ENCODE measurements at regions not wholly inside any gene's neighbourhood (a gene's known extent, or its start where the extent isn't known, plus 50 kb on each side); places are given as distances from the start of the nearest gene placed in this dataset.

DNA sequence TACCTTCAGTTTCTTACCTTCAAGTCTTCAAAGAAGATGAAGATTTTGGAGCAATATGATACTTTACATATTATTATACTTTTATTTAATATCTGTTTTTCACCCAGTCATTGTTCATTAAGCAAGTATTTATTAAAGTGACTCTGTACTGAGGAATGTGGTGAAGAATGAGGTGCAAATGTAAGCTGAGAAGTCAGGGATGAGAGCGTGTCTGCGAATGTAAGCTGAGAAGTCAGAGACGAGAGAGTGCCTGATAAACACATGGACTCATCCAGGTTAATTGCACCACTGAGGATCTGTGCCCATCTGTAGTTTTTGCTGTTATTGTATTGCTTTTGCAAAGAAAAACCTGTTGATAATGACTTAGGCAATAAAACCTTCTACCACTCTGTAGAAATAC is 211.9 kb upstream of the FAR2 start:
- no peak for DNase-seq (ENCODE audit: low read depth in 2 of 2)

DNA sequence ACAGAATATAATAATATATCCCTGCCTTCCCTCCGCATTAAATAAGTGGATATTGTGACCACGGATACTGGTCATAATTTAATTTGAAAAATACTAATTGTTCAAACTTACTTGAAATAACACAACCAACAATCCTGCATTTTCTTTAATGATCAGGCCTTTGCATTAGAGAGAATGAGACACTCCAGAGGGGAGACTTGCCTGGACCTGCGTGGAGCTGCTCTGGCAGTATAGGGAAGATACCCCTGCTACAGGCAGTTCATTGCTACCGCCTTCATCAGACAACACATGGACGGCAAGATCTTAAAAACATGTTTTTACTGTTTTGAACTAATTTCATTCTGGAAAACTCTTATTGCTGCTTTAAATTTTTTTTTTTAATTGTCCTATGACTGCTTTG is 211.0 kb upstream of the FAR2 start:
- no peak for DNase-seq (ENCODE audit: low read depth in 2 of 2)

DNA sequence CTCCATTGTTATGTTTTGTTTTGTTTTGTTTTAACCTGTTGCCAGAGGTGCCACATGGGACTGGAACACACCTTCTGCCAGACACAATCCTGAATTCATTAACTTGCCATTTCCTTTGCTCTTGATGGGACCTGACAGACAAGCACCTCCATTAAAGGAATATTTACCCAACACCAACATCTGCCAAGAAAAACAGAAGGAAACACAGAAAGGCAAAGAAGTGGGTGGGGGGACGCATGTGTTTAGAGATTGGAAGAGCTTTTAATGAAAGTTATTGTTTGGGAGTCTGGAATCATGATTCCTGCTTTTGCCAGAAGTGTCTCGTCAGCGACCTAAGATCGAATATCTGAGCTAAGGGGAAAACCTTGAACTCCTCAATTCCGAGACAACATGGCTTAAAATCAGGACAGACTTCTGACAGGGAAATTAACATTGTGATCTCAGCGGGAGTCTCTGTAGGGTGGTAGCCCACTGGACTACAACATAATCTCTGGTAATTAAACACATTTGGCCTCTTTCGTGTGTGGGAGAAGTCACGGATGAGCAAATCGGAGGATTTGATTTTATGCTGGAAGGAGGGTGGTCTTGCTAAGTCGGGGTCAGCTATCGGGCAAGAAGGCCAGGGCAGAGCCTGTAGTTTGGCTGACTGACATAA is 210.4 kb upstream of the FAR2 start:
- no peak for DNase-seq (ENCODE audit: low read depth in 2 of 2)

DNA sequence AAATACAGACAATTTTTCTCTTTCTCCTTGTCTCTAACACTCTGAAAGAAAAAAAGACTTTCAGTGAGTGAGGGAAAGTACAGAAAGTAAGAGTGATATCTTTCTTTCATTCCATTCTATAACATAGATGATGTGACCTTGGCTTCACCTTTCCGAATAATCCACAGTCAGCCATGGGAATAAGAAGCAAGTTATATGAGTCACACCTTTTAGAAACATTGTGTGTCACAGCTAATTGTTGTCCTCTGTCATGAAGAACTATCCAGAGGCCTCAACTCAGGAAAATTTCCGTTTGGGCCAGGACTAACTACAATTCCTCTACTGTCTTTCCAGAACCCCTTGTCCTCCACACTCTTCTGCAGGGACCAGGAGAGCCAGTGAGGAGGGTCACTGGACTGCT is 209.7 kb upstream of the FAR2 start:
- no peak for DNase-seq (ENCODE audit: low read depth in 2 of 2)

DNA sequence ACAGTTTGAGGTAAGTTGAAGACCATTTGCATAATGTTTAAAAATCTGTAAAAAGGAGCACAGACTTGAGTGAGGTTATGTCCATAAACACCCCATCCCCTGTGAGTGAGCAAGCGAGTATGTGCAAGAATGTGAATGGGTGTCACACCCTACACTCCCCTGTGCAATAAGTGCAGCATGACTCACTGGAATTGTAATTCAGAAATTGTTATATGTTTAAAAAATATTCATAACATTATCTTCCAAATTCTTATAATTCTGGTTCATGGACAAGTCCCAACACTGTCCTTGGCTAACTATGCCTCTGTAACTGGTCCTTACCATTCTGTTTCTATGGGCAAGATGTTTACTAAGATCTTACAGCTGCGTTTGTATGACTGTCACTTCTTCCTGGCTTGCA is 207.8 kb upstream of the FAR2 start:
- DNase-seq (ENCODE audit: low read depth in 2 of 2) = no peak

DNA sequence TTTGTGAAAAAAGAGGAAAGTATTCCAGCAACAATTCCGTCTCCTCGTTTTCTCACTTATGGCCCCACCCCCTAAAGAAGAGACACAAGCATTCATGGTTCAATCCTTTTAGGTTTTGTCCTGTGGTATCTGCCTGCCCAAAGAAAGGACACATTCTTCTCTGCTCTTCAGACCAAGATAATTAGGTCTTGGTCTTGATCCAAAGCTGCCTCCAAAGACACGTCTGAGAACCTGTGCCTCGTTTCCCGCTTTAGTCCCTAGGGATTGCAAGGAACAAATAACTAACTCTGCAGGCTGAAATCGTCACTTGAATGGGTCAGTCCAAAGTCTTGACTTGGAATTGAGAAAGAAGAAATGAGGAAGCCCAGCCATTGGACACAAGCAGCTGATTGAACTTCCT is 202.7 kb upstream of the FAR2 start:
- no peak for DNase-seq (ENCODE audit: low read depth in 2 of 2)

DNA sequence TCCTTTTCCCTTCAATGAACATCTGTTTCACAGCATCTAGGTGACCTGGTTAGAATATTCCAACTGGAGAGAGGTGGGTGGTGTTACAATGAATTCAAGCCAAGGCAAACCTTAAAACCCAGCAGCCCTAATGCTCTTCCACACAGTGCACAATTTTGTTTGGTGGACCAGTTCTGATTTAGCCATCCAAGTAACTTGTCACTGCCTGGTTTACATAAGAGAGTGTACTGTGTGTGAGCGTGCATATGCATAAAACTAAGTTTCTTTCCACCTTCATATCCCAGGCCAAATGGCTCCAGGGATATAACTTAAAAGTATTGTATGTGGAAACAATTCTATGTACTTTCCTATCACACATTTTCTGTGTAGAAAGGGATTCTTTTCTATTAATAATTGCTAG is 200.4 kb upstream of the FAR2 start:
- DNase-seq (ENCODE audit: low read depth in 2 of 2) = no peak

DNA sequence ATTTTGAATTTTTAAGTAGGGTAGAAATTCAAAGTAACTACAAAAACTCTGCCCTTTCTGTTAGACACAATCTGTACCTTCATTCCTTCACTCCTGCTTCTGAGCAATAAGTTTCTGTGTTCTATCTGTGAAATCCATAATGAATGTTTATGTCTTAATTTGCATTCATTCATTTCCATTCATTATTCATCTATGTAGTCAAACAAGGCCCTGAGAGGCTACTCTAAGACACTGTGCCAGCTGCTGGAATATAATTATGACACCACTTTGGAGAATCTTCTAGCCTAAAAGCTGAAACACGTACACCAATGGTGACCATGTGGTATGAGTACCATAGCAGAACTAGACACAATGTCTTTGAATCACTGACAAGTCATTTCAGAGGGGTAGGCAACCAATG is 199.9 kb upstream of the FAR2 start:
- DNase-seq (ENCODE audit: low read depth in 2 of 2) = no peak

DNA sequence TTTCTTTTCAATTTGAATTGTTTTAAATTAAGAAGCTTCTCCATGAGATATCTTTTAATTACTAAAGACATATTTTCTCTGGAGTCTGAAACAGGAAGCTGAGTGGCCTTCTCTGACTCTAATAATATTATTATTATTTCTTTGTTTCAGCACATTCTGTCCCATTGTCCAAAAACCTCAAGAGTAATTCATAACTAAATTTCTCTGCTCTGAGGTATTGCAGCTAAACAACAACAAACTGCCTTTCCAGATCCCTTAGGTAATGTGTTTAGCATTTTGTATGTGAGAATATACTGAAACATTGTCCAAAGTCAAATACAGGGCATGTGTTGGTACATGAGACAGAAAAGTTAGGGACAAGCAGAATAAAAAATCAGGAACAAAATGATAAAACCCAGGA is 199.0 kb upstream of the FAR2 start:
- DNase-seq (ENCODE audit: low read depth in 2 of 2) = no peak

DNA sequence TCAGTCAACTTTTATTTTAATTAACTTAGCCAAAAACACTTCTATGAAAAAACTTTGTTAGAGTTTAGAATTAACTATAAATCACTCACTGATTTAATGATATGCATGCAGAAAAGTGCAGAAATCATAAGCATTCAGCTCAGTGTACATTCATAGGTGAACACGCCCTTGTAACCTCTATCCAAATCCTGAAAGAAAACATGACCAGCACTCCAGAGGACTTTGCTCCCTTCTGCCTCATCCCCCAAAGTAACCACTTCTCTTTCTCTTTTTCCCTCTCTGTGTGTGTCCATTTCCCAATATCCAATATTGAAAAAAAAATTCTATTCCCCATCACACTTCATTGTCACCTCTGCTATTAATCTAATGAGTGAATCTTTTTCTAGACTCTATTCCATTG is 197.1 kb upstream of the FAR2 start:
- no peak for DNase-seq (ENCODE audit: low read depth in 2 of 2)

DNA sequence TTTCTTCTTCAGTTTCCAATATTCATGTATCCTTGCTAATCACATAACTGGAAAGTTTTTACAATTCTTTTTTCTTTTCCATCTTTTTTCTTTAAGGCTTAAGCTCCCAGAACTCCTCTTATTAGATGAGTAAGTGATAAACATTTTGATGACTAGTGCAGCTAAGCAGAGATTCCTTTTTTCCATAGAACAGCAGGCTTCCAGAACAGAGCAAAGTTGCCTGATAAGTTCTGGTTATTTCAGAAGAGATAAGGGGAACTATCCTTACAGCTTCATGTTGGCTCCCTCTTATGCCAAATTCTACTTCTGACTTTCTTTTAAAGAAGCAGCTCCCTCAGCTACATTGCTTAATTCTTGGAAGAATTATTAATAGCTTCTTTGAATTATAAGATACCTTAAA is 194.7 kb upstream of the FAR2 start:
- DNase-seq (ENCODE audit: low read depth in 2 of 2) = no peak

DNA sequence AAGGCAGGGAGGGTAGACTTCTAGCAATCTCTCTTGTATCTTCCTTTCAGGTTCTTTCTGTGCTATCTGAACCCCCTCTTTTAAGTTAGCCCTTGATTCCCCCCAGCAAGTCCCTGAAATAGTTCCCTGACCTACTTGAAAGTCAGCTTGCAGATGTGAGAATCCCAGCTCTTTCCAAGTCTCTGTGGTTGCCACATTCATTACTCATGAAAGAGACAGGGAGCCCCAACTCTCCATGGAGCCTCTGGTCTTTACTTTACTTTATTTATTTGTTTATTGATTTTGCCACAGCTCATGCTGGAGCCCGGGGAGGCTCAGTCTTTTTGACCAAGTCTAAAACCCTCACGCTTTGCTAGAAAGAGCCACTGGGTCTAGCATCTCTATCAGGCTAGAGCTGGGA is 193.6 kb upstream of the FAR2 start:
- no peak for DNase-seq (ENCODE audit: low read depth in 2 of 2)

DNA sequence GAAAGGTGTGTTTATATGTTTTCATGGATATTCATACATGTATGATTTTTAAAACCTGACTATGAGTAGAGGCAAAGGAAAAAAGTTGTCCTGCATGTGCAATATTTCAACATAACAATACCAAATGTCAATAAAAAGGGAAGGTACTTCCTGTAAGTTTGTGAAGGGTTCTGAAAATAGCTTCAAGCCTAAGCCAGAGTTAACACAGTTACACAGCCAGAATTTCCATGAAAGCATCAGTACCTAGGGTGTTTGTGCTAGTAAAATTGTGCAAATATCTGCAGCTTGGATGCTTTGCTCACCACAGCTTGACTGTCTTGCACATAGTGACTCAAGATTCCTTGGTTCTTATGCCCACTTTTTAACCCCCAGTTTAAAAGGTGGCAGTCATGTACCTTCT is 193.1 kb upstream of the FAR2 start:
- no peak for DNase-seq (ENCODE audit: low read depth in 2 of 2)

DNA sequence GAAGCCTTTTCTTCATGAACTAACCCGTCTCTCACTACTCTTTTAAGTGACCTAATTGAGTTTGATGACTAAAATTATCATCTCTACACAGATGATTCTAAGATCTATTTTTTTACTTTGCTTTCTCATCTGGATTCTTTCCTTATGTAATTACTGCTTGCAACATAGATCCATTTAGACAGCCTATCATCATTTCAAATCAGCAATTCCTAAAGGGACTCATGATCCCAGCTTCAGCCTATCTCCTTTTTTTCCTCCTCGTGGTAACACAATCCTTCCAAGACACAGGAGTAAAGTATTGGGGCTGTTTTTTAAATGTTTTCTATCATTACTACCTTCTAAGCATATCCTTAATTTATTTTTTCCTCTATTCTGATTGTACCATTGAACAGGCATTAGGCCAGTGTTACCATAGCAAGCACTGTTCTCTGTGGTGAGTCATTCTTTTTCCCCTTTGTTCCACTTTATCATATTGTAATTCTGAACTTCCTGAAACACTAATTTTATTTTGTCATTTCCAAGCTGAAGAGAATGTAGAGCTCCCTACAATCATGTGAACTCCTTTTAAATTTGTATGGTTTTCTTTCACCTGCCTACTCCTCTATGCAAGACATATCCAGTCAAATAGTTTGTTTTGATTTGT is 190.4 kb upstream of the FAR2 start:
- DNase-seq (ENCODE audit: low read depth in 2 of 2) = no peak

DNA sequence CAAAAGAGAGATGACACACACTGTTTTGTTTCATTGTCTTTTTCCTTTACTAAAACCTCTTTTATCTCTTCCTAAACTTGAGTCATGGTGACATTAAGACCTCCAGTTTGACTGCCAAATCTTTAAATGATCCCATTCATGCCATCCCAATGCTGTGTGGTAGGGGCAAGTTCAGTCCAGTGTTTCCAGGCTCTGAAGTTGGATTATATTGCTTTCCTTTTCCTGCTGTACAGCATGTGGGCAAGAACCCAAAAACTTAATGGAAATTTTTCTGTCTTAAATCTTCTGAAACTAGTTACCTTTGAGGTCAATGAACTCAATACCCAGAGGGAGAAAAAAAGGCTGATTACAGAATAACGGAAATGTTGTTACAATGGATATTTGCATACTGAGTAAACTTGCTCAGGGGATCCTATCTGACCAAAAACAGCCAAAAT is 187.1 kb upstream of the FAR2 start:
- no peak for DNase-seq (ENCODE audit: low read depth in 2 of 2)

DNA sequence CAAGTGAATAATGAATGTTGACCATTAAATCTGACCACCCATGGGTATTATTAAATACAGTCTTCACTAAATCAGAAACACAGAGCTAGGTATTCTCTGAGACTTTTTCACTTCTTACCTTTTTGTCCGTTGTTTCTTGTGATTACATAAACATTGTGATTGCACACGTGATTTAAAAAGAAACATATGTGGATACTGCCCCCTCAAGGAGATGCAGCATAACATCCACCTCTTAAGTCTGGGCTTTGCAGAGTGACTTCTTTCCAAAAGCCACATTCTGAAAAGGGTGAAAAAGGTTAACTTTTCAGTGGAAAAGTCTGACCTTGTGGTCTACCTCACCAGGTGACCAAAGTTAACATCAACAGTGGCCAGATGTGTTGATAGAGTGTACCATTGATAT is 185.5 kb upstream of the FAR2 start:
- DNase-seq (ENCODE audit: low read depth in 2 of 2) = no peak

DNA sequence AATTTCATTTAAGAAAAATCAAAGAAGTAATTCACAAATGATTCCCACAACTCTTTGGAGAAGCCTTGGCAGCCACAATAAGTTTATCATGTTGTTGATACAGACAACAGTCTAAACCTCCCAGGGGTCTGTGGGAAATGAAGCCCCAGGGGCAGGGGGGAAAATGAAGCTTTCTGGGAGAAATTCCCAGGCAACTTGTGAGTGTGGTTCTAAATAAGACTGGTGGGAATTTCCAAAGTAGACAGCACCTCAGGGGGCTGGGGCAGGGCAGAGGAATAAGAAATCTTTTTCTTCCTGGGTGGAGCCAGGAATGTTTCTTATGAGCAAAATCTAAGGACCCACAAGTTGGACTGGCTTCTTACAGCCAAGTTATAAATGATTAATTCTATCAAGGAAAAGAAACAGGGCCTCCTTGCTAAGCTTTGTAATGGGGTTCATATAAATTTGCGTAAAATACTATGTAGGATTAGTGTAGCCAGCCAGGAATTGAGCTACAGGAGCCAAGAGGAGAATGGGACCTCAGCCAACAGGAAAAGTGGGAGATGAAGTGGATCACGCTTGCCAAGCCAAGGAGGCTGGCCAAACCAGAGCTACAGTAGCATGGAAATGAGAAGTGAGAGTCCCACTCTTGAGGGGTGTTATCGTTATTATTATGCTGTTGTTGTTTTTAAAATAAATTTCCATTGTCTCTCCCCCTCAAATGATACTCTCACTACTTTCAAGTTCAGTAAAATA is 182.9 kb upstream of the FAR2 start:
- no peak for DNase-seq (ENCODE audit: low read depth in 2 of 2)

DNA sequence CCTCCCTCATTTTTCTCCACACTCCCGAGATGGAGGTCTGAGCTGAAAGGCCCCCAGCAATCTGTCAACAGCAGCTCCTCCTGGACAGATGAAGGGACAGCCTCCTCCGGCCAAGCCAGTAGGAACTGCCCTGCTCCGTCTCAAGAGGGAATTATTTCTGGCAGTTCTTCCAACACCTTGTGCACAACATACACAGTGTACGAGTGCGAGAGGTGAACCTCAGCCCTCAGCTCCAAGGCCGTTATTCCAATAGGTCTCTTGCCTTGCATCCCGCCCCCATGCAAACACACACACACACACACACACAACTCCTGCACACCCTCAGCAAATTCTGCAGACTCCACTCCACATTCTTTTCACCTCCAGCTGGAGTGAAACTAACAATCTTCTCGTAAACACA is 181.7 kb upstream of the FAR2 start:
- DNase-seq (ENCODE audit: low read depth in 2 of 2) = no peak

DNA sequence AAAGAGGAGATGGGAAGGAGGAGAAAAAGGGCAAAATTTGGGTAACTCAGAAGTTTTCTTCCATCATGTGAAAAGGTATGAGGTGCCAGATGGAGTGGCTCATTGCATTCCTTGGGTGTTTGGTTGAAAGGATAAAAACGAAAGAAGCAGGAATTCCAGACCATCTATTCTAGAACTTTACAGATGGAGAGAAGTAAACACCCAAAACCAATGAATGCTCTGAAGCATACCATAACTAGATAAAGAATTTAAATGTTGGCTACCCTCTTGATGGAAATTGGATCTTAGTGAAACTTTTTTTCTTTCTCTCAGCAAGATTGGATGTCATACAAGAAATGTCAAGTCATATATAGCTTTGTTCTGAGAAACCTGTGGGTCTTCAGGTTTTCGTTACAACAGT is 175.6 kb upstream of the FAR2 start:
- no peak for DNase-seq (ENCODE audit: low read depth in 2 of 2)

DNA sequence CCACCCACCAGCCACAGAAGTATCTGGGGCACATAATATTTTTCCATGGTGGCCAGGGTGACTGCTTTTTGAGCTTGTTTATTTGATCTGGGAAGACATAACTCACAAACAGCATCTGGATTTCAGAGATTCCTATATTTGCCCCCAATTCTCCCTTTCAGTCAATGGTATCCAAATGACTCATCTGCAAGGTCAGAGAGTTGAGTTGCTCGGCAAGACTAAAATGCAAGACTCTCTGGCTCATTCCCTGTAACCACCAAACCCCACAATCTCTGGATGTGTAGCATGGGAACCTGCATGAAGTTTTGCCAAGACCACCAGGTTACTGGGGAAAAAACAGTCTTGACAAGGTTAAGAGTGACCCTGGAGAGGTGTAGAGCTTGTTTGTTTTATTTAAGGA is 174.9 kb upstream of the FAR2 start:
- no peak for DNase-seq (ENCODE audit: low read depth in 2 of 2)

DNA sequence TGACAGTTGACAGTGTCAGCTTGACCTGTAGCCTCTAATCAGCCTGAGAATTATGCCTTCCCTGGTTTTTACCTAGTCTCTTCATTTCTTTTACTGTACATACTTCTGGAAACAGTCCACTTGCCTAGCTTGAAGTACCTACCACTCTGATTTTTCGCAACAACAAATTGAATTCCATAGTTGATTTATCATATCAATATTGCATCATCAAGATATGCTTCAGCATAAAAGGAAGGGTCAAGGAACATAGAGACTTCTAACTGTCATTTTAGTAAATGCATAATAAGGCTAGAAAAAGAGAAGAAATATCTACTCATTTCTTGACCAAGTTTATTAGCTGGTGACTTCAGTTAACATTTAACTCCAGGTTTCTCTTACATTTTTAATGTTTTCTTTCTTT is 174.2 kb upstream of the FAR2 start:
- DNase-seq (ENCODE audit: low read depth in 2 of 2) = no peak

DNA sequence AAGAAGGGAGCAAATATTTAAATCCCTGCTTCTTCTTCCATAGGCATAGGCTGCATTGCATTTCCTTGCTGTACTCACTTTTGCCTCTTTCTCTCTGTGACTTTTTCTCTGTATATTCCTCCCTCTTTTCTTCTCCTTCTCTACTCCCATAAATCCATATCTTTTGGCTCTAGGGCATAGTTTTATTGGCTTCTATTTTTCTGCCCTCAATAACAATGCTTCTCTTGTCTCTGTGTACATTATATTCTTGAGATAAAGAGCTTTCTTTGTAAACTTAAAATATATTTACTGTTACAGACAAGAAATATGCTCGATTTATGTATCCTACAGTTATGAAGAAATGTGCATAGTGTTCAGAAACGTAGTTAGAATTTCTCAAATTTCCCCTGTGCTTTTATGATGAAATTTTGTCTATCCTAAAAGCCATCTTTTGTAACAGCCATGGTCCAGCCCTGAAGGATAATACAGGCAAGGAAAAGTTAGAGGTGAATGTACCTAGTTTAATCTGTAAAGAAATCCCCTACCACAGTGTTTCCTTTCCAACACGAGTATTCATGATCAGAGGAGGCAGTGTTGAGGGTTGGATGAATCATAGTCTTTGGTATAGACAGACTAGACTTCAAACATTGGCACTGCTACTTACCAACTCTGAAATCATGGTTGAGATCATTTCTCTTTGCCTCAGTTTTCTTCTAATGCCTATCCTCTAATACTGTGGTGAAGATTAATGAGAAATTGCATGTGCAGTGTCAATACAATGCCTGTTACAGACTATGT is 173.3 kb upstream of the FAR2 start:
- no peak for DNase-seq (ENCODE audit: low read depth in 2 of 2)

DNA sequence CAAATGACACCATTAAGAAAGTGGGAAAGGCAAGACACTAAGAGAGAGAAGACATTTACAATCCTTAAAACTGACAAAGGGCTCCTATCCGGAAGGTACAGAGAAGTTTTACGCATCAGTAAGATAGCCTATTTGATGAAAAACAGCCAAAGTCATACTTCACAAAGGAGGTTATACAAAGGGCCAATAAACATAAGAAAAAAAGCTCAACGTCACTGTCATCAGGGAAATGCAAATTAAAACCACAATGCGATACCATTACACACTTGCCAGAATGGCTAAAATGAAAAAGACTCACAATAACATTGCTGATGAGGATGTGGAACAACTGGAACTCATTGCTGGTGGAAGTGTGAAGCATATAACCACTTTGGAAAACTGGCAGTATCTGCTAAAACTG is 168.6 kb upstream of the FAR2 start:
- no peak for DNase-seq (ENCODE audit: low read depth in 2 of 2)
